Endothelial cell of umbilical vein (primary cell): ENCODE measurements at regions not wholly inside any gene's neighbourhood (a gene's known extent, or its start where the extent isn't known, plus 50 kb on each side); places are given as distances from the start of the nearest gene placed in this dataset.

Source experiments
- BruUV-seq: library from RNA; stranded (reverse); fragments of 400-500 nt; replicated peaks from 2 replicates; lab custom pipeline; 2021; lab: Mats Ljungman, UMichigan
- CTCF ChIA-PET: fragments of 300-600, 350-600 bp; sonication (Branson Sonifier 250); formaldehyde crosslinking; loops from one replicate; lab custom pipeline; 2021; ENCODE audit warnings: antibody characterized with exemption, inconsistent platforms; lab: Charles Lee
- POLR2A ChIA-PET: fragments of 300-600, 350-600 bp; sonication (Branson Sonifier 250); formaldehyde crosslinking; loops from one replicate; lab custom pipeline; 2021; ENCODE audit warnings: antibody characterized with exemption, inconsistent platforms; lab: Charles Lee
- DNase-seq: peaks from one replicate; pipeline ENCODE4 v3.0.0-alpha.2; 2011; ENCODE audit warnings: low read depth, low spot score
- FAIRE-seq: peaks from 2 replicates; lab custom pipeline; 2011; peaks lifted over from hg19 to GRCh38; lab: Jason Lieb, UNC
- H2AFZ ChIP-seq: 2 replicates; pipeline ENCODE4 v1.6.0; 2012; ENCODE audit warnings: low read depth, low read length, control low read depth, inconsistent platforms
- H3K27ac ChIP-seq: 2 replicates; pipeline ENCODE4 v1.5.1; 2011; ENCODE audit warnings: low read depth, mild to moderate bottlenecking, control low read depth, low read length, moderate library complexity; ENCODE audit not compliant: insufficient read depth
- H3K27me3 ChIP-seq, 2 experiments: 2 replicates each; pipeline versions ENCODE4 v1.6.0 to v1.6.1; 2011; ENCODE audit warnings: low read length in 2 of 2, mixed read lengths in 1 of 2; ENCODE audit not compliant: control insufficient read depth in 2 of 2, insufficient read depth in 2 of 2
- H3K36me3 ChIP-seq, 2 experiments: 2 replicates in 1 of 2; 3 replicates in 1 of 2; pipeline ENCODE4 v1.5.1; 2011; ENCODE audit warnings: low read length in 2 of 2, mild to moderate bottlenecking in 1 of 2, moderate library complexity in 1 of 2; ENCODE audit not compliant: control insufficient read depth in 2 of 2, insufficient read depth in 2 of 2; ENCODE audit errors: extremely low read depth in 1 of 2
- H3K4me1 ChIP-seq: 3 replicates; pipeline ENCODE4 v1.5.1; 2011; ENCODE audit warnings: mild to moderate bottlenecking, low read length; ENCODE audit not compliant: control insufficient read depth, insufficient read depth; ENCODE audit errors: extremely low read depth
- H3K4me2 ChIP-seq: 2 replicates; pipeline ENCODE4 v1.6.1; 2011; ENCODE audit warnings: low read length, control low read depth, mixed read lengths; ENCODE audit not compliant: insufficient read depth
- H3K4me3 ChIP-seq, 3 experiments: fragments of 200-600 bp in 1 of 3; sonication (generic), shearing (Covaris generic) in 1 of 3; replicated peaks in 1 of 3; 2 replicates each; pipeline ENCODE4 v1.5.1; 2011 to 2016; ENCODE audit warnings: control low read depth in 3 of 3, low read length in 3 of 3, mild to moderate bottlenecking in 2 of 3, inconsistent platforms in 1 of 3, low read depth in 1 of 3, moderate library complexity in 1 of 3; ENCODE audit not compliant: insufficient read depth in 1 of 3
- H3K79me2 ChIP-seq: 2 replicates; pipeline ENCODE4 v1.6.0; 2012; ENCODE audit warnings: low read length, inconsistent platforms; ENCODE audit not compliant: control insufficient read depth, insufficient read depth
- H3K9ac ChIP-seq: replicated peaks from 2 replicates; pipeline ENCODE3; 2011; ENCODE audit warnings: low read length, control low read depth; ENCODE audit not compliant: insufficient read depth; ENCODE audit errors: extremely low read depth
- H3K9me1 ChIP-seq: replicated peaks from 3 replicates; pipeline ENCODE4 v1.6.0; 2011; ENCODE audit warnings: mild to moderate bottlenecking, low read length; ENCODE audit not compliant: control insufficient read depth, insufficient read depth; ENCODE audit errors: extremely low read depth
- H3K9me3 ChIP-seq: replicated peaks from 2 replicates; pipeline ENCODE4 v1.5.1; 2012; ENCODE audit warnings: low read length, inconsistent platforms; ENCODE audit not compliant: control insufficient read depth, insufficient read depth
- H4K20me1 ChIP-seq: replicated peaks from 2 replicates; pipeline ENCODE3; 2011; ENCODE audit warnings: mild to moderate bottlenecking, low read length; ENCODE audit not compliant: control insufficient read depth, insufficient read depth; ENCODE audit errors: extremely low read depth
- CTCF ChIP-seq, 2 donors: IDR thresholded peaks; 1 replicate in 1 of 2; 2 replicates in 1 of 2; pipeline ENCODE4 v1.5.1; 2011; ENCODE audit warnings: low read length in 2 of 2, mild to moderate bottlenecking in 2 of 2, moderate library complexity in 2 of 2, control low read depth in 1 of 2, inconsistent platforms in 1 of 2, low read depth in 1 of 2; ENCODE audit not compliant: insufficient read depth in 1 of 2; ENCODE audit errors: extremely low read depth in 1 of 2
- FOS ChIP-seq: IDR thresholded peaks from 2 replicates; pipeline ENCODE4 v1.6.1; 2011; ENCODE audit warnings: mild to moderate bottlenecking, low read length, moderate library complexity, borderline replicate concordance; ENCODE audit not compliant: insufficient read depth
- GATA2 ChIP-seq: IDR thresholded peaks from 2 replicates; pipeline ENCODE4 v1.7.0; 2011; ENCODE audit warnings: low read depth, mild to moderate bottlenecking, moderate library complexity, mixed read lengths, low read length; ENCODE audit not compliant: insufficient read length, insufficient read depth
- MAX ChIP-seq: IDR thresholded peaks from 2 replicates; pipeline ENCODE4 v1.6.1; 2011; ENCODE audit not compliant: insufficient read depth, insufficient read length
- MYC ChIP-seq: IDR thresholded peaks from one replicate; pipeline ENCODE4 v1.6.1; 2011; ENCODE audit warnings: mild to moderate bottlenecking, low read depth, low read length
- POLR2A ChIP-seq: IDR thresholded peaks from 2 replicates; pipeline ENCODE4 v1.6.1; 2012; ENCODE audit warnings: low read depth, mild to moderate bottlenecking, control low read depth, low read length
- POLR2AphosphoS5 ChIP-seq: IDR thresholded peaks from 2 replicates; pipeline ENCODE4 v1.6.1; 2012; ENCODE audit warnings: low read depth, mild to moderate bottlenecking, control low read depth, low read length, moderate library complexity; ENCODE audit not compliant: insufficient read depth
- dilution Hi-C: fragments of 300-500 bp; cut with MboI; formaldehyde crosslinking; loops from one replicate; pipeline ENCODE4 v1.15.0; 2019; ENCODE audit warnings: low sequenced_read_pairs; ENCODE audit not compliant: extremely low pct_ligation_motif_present
- intact Hi-C: fragments of 100-400 bp; cut with micrococcal nuclease; formaldehyde crosslinking; loops from one replicate; pipeline ENCODE4 v1.10.0; 2022

DNA sequence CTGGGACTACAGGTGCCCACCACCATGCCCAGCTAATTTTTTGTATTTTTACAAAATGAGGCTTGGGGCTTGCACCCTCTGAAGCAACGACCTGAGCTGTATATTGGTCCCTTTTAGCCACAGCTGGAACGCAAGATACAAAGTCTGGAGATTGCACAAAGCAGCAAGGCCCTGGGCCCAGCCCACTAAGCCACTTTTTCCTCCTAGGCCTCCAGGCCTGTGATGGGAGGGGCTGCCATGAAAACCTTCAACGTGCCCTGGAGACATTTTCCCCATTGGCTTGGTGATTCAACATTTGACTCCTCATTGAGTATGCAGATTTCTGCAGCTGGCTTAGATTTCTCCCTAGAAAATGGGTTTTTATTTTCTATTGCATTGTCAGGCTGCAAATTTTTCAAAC lies 69.2 kb downstream of the CYB561 start:
- Histone ChIP-seq H3K27ac (no peak overlapping the region), H3K27me3 (no peaks in the 10 kb centered on the region), H3K4me2 (no peak overlapping the region), H3K4me3 (no peak overlapping the region), H3K9me3 (no peaks in the 10 kb centered on the region), H2AFZ (no peak overlapping the region), H3K36me3 (no peaks in the 10 kb centered on the region), H3K9ac (no peak overlapping the region), H4K20me1 (no peaks in the 10 kb centered on the region), H3K79me2 (no peaks in the 10 kb centered on the region), H3K9me1 (no peaks in the 10 kb centered on the region), H3K4me1 (peaks cover 2% of the 10 kb centered on the region)
- no peak for DNase-seq
- CTCF ChIA-PET, result no interaction called here
- POLR2A ChIA-PET, result no interaction called here
- TF ChIP-seq GATA2, result no peak
- no peak for TF ChIP-seq MYC
- no peak for TF ChIP-seq FOS
- TF ChIP-seq MAX, result no peak
- no peak for TF ChIP-seq POLR2A
- no peak for TF ChIP-seq POLR2AphosphoS5
- no peak for TF ChIP-seq CTCF (IDR thresholded peaks at IDR 0.05; ENCODE audit: extremely low read depth in 1 of 2, insufficient read depth in 1 of 2, low read depth in 1 of 2, low read length in 2 of 2)
- no TSS peak for BruUV-seq
- dilution Hi-C loops (no loop called here), intact Hi-C loops (no loop called here)
- no peak for FAIRE-seq
